GM10266 (cell line): ENCODE measurements at regions not wholly inside any gene's neighbourhood (a gene's known extent, or its start where the extent isn't known, plus 50 kb on each side); places are given as distances from the start of the nearest gene placed in this dataset.
A peak's percentile ranks its signal among the peaks of the same experiment; 100 is the strongest.

ENCODE experiments used
- DNase-seq: peaks from one replicate; pipeline ENCODE4 v3.0.0; 2012; ENCODE audit errors: extremely low spot score
- TF ChIP-seq, protein P1 (sequence below): IDR thresholded peaks from 2 replicates; pipeline ENCODE4 v1.5.1; 2012; ENCODE audit warnings: mild to moderate bottlenecking, low read depth; ENCODE audit not compliant: control insufficient read depth, insufficient read depth; ENCODE audit errors: missing control alignments

DNA sequence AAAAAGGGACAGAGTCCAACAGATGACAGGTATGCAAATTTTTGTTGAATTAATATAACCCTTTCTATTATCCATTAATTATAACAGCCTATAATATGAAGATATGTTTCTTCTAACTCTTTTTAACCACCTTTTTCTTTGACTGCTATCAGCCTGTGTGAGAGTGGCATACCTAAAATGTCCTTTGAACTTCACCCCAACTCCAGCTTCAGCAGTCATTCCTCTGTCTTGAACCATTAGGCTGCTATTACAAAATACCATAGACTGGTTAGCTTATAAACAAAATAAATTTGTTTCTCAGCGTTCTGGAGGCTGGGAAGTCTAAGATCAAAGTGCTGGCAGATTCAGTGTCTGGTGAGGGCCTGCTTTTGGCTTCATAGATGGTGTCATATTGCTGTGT lies 564.6 kb upstream of the FAT3 start:
- TF ChIP-seq, protein P1, sequence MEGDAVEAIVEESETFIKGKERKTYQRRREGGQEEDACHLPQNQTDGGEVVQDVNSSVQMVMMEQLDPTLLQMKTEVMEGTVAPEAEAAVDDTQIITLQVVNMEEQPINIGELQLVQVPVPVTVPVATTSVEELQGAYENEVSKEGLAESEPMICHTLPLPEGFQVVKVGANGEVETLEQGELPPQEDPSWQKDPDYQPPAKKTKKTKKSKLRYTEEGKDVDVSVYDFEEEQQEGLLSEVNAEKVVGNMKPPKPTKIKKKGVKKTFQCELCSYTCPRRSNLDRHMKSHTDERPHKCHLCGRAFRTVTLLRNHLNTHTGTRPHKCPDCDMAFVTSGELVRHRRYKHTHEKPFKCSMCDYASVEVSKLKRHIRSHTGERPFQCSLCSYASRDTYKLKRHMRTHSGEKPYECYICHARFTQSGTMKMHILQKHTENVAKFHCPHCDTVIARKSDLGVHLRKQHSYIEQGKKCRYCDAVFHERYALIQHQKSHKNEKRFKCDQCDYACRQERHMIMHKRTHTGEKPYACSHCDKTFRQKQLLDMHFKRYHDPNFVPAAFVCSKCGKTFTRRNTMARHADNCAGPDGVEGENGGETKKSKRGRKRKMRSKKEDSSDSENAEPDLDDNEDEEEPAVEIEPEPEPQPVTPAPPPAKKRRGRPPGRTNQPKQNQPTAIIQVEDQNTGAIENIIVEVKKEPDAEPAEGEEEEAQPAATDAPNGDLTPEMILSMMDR, result no peak
- DNase-seq, result no peak

DNA sequence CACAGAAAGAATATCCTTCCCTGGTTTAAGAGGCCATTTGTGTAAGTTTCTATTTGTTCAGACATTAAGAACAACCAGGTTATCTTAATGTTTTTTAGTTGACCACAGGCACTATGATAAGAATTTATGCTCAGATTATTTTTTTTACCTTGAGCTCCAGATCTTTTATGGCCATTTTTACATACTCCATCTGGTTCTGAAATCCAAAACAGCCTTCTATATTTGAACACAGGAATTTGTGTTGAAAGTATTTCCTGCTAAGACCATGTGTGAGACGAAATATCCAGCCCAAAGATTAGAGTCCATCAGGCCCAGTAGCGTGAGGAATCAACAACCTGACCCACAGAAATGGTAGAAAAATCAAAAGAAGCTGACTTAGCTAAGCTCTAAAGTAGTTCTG lies 569.9 kb upstream of the FAT3 start:
- TF ChIP-seq, protein P1, result no peak
- no peak for DNase-seq

- DNase-seq, result no peak
- TF ChIP-seq, protein P1, result no peak
Measured at GRCh38 chr11:91653079-91653754, 571.4 kb upstream of the FAT3 start.

DNA sequence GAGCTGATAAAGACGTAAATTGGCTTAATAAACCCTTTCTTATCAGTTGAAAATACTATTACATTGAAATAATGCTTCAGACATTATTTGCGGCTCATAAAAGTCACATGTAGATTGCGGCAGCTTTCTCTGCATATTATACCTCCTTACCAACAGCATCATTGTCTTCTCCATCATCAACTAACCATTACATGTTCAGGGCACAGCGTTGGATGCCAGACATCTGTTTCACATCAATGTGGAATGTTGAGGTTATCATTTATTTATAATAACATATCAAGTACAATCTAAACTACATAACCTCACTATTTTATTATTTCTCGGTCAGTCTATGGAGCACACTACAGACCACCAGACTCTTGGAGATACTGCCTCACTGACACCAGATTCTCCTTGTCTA lies 573.8 kb upstream of the FAT3 start:
- TF ChIP-seq, protein P1, result no peak
- no peak for DNase-seq

- TF ChIP-seq, protein P1, result no peak
- peak; percentile 5 for DNase-seq
Measured at GRCh38 chr11:91641153-91641552, 583.5 kb upstream of the FAT3 start.

DNA sequence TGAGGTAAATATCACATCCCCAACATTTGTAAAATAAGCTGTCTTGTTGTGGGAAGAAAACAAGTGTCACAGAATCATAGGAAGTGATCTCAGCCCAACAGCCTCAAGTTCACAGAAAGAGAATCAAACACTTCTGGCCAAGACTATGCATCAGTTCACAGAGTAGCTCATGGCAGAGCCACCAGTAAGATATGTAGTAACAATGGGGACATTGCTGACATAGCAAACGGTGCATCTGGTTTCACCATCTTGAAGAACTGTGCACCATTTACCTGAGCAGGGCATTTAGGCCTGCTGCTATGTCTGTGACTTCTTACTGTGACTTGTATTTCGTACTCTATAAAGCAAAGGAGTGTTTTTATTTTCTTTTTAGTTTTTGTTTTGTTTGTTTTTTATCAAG lies 585.3 kb upstream of the FAT3 start:
- TF ChIP-seq, protein P1, result no peak
- DNase-seq, result no peak

DNA sequence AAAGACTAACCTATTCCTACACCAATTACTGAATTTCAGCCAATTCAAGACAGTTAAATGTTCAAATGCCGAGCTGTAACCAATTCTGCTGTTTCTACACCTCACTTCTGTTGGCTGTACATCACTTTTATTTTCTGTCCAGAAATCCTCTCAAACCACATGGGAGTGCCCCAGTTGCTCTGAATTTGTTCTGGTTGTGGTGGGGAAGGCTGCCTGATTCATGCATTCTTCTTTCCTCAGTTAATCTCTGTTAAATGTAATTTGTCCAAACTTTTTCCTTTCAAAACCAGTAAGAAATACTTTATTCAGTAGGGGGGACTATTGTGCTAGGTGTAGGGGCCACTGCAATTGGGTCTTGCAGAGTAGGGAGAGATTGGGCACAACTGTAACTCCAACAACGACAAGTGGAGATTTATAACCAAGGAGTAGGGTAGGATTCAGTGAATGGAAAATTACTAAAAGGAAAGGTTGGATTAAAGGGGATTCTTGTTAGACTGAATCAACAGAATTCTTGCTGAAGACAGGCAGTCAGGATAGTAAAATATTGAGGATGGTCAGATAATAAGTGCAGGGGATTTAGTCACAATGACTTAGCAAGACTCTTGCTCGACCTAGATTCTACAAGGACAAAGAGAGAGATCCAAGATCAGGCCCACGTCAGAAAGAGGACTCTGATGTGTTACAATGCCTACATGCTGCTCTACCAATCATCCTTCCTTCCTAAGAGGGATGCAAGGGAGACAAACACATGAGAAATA lies 593.5 kb upstream of the FAT3 start:
- TF ChIP-seq, protein P1, result no peak
- DNase-seq, result no peak
